ENCODE measurements at regions not wholly inside any gene's neighbourhood (a gene's known extent, or its start where the extent isn't known, plus 50 kb on each side); places are given as distances from the start of the nearest gene placed in this dataset.

- Histone ChIP-seq H3K27ac (no peak overlapping the region), H3K4me1 (no peaks in the 10 kb centered on the region), H3K4me3 (no peak overlapping the region), H3K9me3 (no peaks in the 10 kb centered on the region), H3K36me3 (no peaks in the 10 kb centered on the region), H3K27me3 (no peaks in the 10 kb centered on the region)
- TF ChIP-seq POLR2AphosphoS5 (IDR thresholded peaks at IDR 0.05) (no peak), CTCF (IDR thresholded peaks at IDR 0.05) (no peak), EP300 (IDR thresholded peaks at IDR 0.05) (no peak), POLR2A (IDR thresholded peaks at IDR 0.05) (no peak)
- ATAC-seq (ENCODE audit: low FRiP score in 2 of 2) = no peak
- no peak for DNase-seq
These were observed 86.4 kb upstream of the FBXO11 start for GRCh38 chr2:47992671-47993070.

GRCh38 chr2:47996808-47997207, 90.5 kb upstream of the FBXO11 start:
- Histone ChIP-seq H3K4me1 (no peaks in the 10 kb centered on the region), H3K27ac (no peak overlapping the region), H3K27me3 (no peaks in the 10 kb centered on the region), H3K36me3 (no peaks in the 10 kb centered on the region), H3K9me3 (no peaks in the 10 kb centered on the region), H3K4me3 (no peak overlapping the region)
- no peak for ATAC-seq (ENCODE audit: low FRiP score in 2 of 2)
- 95 to 100% methylated on average over 4 of the region's 4 CpGs for WGBS, 2 donors
- no peak for TF ChIP-seq EP300 (IDR thresholded peaks at IDR 0.05)
- TF ChIP-seq POLR2A (IDR thresholded peaks at IDR 0.05) = no peak
- TF ChIP-seq CTCF (IDR thresholded peaks at IDR 0.05) = no peak
- no peak for DNase-seq

GRCh38 chr2:47999512-47999911, 93.2 kb upstream of the FBXO11 start:
- no peaks in the 10 kb centered on the region for H3K36me3 ChIP-seq

GRCh38 chr2:48001498-48001897, 95.2 kb upstream of the FBXO11 start:
- no peaks in the 10 kb centered on the region for H3K4me1 ChIP-seq
- H3K9me3 ChIP-seq = no peaks in the 10 kb centered on the region
- DNase-seq (no peak), ATAC-seq (ENCODE audit: low FRiP score in 2 of 2) (no peak)
- H3K27me3 ChIP-seq = no peaks in the 10 kb centered on the region
- H3K27ac ChIP-seq = no peak overlapping the region
- H3K36me3 ChIP-seq = no peaks in the 10 kb centered on the region
- TF ChIP-seq CTCF (IDR thresholded peaks at IDR 0.05) (no peak), POLR2AphosphoS5 (IDR thresholded peaks at IDR 0.05) (no peak), POLR2A (IDR thresholded peaks at IDR 0.05) (no peak), EP300 (IDR thresholded peaks at IDR 0.05) (no peak)
- H3K4me3 ChIP-seq = no peak overlapping the region

More at GRCh38 chr2:47999512-47999911, 93.2 kb upstream of the FBXO11 start:
- H3K27ac ChIP-seq = no peak overlapping the region
- no peaks in the 10 kb centered on the region for H3K27me3 ChIP-seq
- no peak for DNase-seq
- TF ChIP-seq POLR2A (IDR thresholded peaks at IDR 0.05) (no peak), POLR2AphosphoS5 (IDR thresholded peaks at IDR 0.05) (no peak), EP300 (IDR thresholded peaks at IDR 0.05) (no peak), CTCF (IDR thresholded peaks at IDR 0.05) (no peak)
- H3K9me3 ChIP-seq = no peaks in the 10 kb centered on the region
- H3K4me3 ChIP-seq = no peak overlapping the region
- ATAC-seq (ENCODE audit: low FRiP score in 2 of 2) = no peak
- 83 to 88% methylated on average over 1 of the region's 1 CpG for WGBS, 2 donors
- H3K4me1 ChIP-seq = no peaks in the 10 kb centered on the region

GRCh38 chr2:48006094-48006493, 99.8 kb upstream of the FBXO11 start:
- H3K9me3 ChIP-seq = no peaks in the 10 kb centered on the region
- H3K36me3 ChIP-seq = no peaks in the 10 kb centered on the region
- no peaks in the 10 kb centered on the region for H3K4me1 ChIP-seq
- DNase-seq (no peak), ATAC-seq (ENCODE audit: low FRiP score in 2 of 2) (no peak)
- no peaks in the 10 kb centered on the region for H3K27me3 ChIP-seq
- TF ChIP-seq EP300 (IDR thresholded peaks at IDR 0.05) (no peak), POLR2A (IDR thresholded peaks at IDR 0.05) (no peak), POLR2AphosphoS5 (IDR thresholded peaks at IDR 0.05) (no peak), CTCF (IDR thresholded peaks at IDR 0.05) (no peak)
- no peak overlapping the region for H3K4me3 ChIP-seq
- no peak overlapping the region for H3K27ac ChIP-seq
